ENCODE measurements at regions not wholly inside any gene's neighbourhood (a gene's known extent, or its start where the extent isn't known, plus 50 kb on each side); places are given as distances from the start of the nearest gene placed in this dataset.
A peak's percentile ranks its signal among the peaks of the same experiment; 100 is the strongest.
"Not testable (repeated sequence)": the region's sequence is repeated elsewhere in the genome, so short reads cannot be mapped to it uniquely, and the experiment has no call there.

GRCh38 chr19:5257155-5258045, 83.2 kb downstream of the PTPRS start:
- DNase-seq, result no peak

GRCh38 chr19:5255602-5256231, 84.9 kb downstream of the PTPRS start:
- DNase-seq, result no peak

GRCh38 chr19:5254944-5255343, 85.7 kb downstream of the PTPRS start:
- no peak for DNase-seq

- DNase-seq, result no peak
Measured at GRCh38 chr19:5254543-5254942, 86.1 kb downstream of the PTPRS start.

GRCh38 chr19:5253406-5254110, 87.1 kb downstream of the PTPRS start:
- no peak for DNase-seq

- DNase-seq, result no peak
Measured at GRCh38 chr19:5251096-5252065, 89.2 kb downstream of the PTPRS start.

- DNase-seq, result no peak
Measured at GRCh38 chr19:5250127-5250659, 90.4 kb downstream of the PTPRS start.

GRCh38 chr19:5249526-5249925, 91.1 kb downstream of the PTPRS start:
- DNase-seq, result no peak

GRCh38 chr19:5247957-5248705, 92.5 kb downstream of the PTPRS start:
- DNase-seq, result no peak

- no peak for DNase-seq
Measured at GRCh38 chr19:5246554-5247155, 94.0 kb downstream of the PTPRS start.

- no peak for DNase-seq
Measured at GRCh38 chr19:5245631-5246553, 94.7 kb downstream of the PTPRS start.

GRCh38 chr19:5244351-5244750, 96.3 kb downstream of the PTPRS start:
- DNase-seq, result no peak

GRCh38 chr19:5243878-5244277, 96.7 kb downstream of the PTPRS start:
- no peak for DNase-seq

GRCh38 chr19:5241896-5242295, 98.7 kb downstream of the PTPRS start:
- DNase-seq, result not testable (repeated sequence)

GRCh38 chr19:5240011-5240410, 100.6 kb downstream of the PTPRS start:
- DNase-seq, result peak in 1 of 2 experiments; percentile 19

- DNase-seq, result peak in 1 of 2 experiments; percentile 26
Measured at GRCh38 chr19:5238700-5239099, 101.9 kb downstream of the PTPRS start.

GRCh38 chr19:5237939-5238480, 102.6 kb downstream of the PTPRS start:
- DNase-seq, result no peak

- DNase-seq, result no peak
Measured at GRCh38 chr19:5237190-5237780, 103.3 kb downstream of the PTPRS start.
